Stimulated activated CD4-positive, alpha-beta T cell treated with anti-CD3 and anti-CD28 coated beads, Interleukin-2, amount 100 ng/mL, for 24 hours (primary cell): ENCODE measurements at regions not wholly inside any gene's neighbourhood (a gene's known extent, or its start where the extent isn't known, plus 50 kb on each side); places are given as distances from the start of the nearest gene placed in this dataset.
"Not testable (repeated sequence)": the region's sequence is repeated elsewhere in the genome, so short reads cannot be mapped to it uniquely, and the experiment has no call there.

Experiments used
- DNase-seq, 2 donors: peaks; one replicate each; pipeline ENCODE4 v3.0.0-alpha.2; 2020

DNA sequence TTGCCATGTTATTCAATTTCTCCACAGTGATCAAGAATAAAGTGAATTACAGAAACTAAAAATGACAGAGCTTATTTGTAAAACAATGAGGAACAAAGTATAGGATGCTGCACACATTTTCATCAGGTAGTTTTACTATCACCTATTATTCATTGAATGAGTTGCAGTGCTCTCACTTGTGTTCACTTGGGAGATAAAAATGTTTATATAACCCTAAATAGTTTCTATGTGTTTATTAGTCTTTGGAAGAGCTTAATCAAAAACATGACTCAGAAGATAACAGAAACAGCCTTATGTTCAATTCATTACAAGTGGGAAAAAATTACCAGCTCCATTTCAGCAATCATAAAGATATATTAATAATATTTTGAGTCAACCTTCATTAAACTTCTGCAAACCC, 796.2 kb downstream of the SLITRK1 start:
- no peak for DNase-seq

- DNase-seq, result no peak
Measured at GRCh38 chr13:83085186-83085900, 796.9 kb downstream of the SLITRK1 start.

DNA sequence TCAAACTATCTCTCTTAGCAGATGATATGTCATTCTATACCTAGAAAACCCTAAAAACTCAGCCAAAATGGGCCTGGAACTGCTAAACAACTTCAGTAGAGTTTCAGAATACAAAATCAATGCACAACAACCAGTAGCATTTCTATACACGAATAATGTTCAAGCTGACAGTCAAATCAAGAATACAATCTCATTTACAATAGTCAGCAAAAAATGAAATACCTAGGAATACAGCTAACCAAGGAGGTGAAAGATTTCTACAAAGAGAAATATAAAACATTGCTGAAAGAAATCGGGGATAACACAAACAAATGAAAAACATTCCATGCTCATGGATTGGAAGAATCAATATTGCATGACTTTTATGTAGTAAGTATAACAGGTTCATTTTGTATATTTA, 804.8 kb downstream of the SLITRK1 start:
- no peak for DNase-seq

DNA sequence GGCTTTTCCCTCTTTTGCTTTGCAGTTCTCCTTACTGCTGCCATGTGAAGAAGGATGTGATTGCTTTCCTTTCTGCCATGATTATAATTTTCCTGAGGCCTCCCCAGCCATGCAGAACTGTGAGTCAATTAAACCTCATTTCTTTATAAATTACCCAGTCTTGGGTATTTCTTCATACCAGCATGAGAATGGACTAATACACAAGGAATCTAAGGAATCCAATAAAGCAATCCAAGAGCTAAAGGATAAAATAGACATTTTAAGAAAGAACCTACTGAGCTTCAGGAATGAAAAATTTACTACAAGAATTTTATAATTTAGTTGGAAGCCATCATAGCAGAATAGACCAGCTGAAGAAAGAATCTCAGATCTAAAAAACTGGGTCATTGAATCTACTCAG, 808.3 kb downstream of the SLITRK1 start:
- not testable (repeated sequence) for DNase-seq

- no peak for DNase-seq
Measured at GRCh38 chr13:83065108-83065507, 817.2 kb downstream of the SLITRK1 start.

DNA sequence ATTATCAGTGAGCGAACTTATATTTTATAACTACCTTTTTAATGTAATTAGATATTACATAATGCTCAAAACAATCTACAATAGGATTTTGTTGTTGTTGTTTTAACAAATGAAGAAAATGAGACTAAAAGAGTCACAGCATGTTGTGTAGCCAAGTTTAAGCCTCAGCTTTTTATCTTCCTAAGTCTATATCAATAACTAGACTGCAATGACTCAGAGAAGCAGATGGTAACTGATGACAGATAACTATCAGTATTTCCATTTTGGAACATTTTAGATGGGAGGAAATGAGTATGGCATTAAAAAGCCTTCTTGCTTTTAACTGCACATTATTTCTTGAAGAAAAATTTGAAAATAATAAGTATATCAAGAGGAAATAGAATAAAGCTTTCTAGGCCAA, 825.2 kb downstream of the SLITRK1 start:
- no peak for DNase-seq

DNA sequence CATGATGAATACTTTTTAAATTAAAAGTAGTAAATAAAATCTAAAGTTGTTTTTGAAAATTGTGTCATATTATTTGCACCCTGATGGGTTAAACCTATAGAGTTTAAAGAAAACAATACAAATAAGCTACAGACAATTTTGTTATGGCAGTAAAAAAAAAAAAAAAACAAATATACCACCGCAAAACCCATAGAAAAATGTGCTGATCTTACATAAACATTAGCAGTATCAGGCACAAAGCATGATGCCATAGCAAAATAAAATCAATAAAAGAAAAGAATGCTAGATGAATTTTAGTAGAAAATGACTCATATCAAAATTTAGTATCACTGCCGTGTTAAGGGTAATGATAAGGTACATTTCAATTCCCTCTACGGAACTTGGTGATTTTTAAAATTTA, 826.0 kb downstream of the SLITRK1 start:
- DNase-seq, result no peak

GRCh38 chr13:83048419-83048818, 833.9 kb downstream of the SLITRK1 start:
- no peak for DNase-seq

GRCh38 chr13:83024955-83025594, 857.2 kb downstream of the SLITRK1 start:
- no peak for DNase-seq

DNA sequence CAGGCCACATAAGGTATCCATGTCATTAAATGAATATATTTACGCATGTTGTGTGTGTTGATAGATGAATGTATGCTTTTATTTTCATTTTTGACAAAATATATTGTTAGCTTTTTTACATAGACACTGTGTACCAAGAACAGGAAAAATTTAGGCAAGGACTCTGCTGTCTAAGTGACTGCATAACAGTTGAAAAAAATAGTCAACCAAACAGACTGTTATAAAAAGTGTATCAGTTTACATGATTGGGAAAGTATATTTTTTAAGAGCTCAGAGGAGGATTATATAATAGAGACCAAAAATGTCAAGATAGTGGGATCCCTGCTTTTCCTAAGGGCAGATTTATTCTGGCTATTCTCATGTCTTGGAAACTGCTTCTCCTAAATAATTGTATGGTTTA, 858.0 kb downstream of the SLITRK1 start:
- DNase-seq, result no peak

DNA sequence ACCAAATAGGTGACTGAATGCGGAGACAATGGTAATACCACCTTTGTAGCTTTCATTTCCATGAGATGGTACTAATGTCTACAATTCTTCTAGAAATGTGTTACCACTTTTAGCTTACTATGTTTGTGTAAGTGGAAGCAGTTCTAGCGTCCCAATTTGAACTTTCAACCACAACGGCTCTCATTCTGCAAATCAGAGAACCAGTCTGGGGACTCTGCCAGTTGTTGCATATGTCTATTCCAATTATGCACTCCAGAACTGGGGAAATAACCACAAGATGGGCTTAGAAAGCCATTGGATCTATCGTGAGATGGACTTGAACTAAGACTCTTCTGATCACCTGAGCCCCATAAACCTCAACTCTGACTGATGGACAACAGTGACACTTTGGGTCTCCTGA, 862.3 kb downstream of the SLITRK1 start:
- no peak for DNase-seq

GRCh38 chr13:83009987-83010386, 872.3 kb downstream of the SLITRK1 start:
- no peak for DNase-seq

DNA sequence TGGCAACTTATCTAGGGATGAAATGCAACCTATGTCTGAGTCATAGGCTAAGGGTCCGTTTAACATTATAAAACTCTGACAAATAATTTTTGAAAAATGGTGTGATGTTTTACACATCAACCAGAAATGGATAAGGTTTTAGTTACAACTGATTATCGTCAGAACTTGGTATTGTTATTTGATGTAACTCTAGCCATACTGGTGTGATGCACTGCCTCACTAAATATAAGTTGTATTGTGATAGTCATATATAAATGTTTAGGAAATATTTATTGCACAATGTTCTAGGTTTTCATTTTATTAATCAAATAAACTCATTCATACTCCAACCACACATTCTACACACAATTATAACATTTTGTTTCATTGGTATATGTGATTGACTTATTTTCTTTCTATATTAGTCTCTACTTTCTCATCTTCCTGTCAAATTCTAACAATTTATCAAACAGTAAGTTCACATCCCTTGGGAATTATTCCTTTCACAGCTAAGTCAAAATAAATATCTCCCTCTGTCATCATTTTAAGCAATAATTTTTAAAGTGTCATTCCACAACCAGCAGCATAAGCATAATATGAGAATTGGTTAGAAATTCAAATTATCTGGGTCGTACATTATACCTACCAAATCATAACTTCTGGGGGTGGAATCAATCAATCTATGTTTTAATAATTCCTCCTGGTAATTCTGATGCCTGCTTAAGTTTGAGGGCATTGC, 873.9 kb downstream of the SLITRK1 start:
- no peak for DNase-seq

- no peak for DNase-seq
Measured at GRCh38 chr13:83007226-83007625, 875.0 kb downstream of the SLITRK1 start.

- no peak for DNase-seq
Measured at GRCh38 chr13:83003185-83003584, 879.1 kb downstream of the SLITRK1 start.

DNA sequence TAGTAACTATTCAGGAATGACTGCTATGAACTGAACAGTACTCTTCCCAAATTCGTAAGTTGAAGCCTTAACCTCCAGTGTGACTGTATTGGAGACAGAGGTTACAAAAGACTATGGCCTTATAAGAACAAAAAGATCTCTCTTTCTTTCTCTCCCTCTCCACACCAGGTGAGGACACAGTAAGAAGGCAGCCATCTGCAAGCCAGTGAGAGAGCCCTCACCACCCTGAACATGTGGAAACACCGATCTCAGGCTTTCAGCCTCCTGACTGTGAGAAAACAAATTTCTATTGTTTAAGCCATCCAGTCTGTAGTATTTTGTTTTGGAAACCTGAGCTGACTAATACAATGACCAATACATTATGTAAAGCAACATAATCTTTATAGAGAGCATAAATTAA, 888.9 kb downstream of the SLITRK1 start:
- no peak for DNase-seq

- DNase-seq, result no peak
Measured at GRCh38 chr13:82976499-82976898, 905.8 kb downstream of the SLITRK1 start.

- DNase-seq, result no peak
Measured at GRCh38 chr13:82963226-82964099, 918.8 kb downstream of the SLITRK1 start.

DNA sequence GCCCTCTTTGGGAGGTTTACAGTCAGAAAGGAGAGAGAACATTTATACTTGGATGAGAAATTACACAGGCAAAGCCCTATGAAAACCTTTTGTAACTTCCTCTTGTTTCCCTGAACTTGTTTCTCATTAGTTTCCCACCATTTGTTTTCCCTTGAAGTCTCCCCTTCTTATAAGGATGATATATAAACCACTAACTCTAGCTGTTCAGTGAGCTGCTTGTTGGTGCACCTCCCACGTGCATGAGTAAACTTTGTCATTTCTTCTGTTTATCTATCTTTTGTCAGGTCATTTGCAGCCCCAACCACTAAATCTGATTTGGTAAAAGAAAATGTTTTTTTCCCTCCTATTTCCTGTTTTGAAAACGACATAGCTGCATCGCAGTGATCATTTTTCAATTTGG, 919.9 kb downstream of the SLITRK1 start:
- DNase-seq, result no peak

- no peak for DNase-seq
Measured at GRCh38 chr13:82961757-82962156, 920.5 kb downstream of the SLITRK1 start.

DNA sequence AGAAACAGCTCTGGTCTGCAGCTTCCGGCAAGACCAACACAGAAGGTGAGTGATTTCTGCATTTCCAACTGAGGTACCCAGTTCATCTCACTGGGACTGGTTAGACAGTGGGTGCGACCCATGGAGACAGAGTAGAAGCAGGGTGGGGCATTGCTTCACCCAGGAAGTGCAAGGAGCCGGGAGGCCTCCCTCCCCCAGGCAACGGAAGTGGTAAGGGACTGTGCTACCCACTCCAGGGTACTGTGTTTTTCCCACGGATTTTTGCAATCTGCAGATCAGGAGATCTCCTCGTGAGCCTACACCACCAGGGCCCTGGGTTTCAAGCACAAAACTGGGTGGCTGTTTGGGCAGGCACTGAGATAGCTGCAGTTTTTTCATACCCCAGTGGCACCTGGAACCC, 929.9 kb downstream of the SLITRK1 start:
- not testable (repeated sequence) for DNase-seq

- DNase-seq, result no peak
Measured at GRCh38 chr13:82947683-82948082, 934.6 kb downstream of the SLITRK1 start.

GRCh38 chr13:82947191-82947621, 935.1 kb downstream of the SLITRK1 start:
- no peak for DNase-seq
